ENCODE measurements at regions not wholly inside any gene's neighbourhood (a gene's known extent, or its start where the extent isn't known, plus 50 kb on each side); places are given as distances from the start of the nearest gene placed in this dataset.

DNA sequence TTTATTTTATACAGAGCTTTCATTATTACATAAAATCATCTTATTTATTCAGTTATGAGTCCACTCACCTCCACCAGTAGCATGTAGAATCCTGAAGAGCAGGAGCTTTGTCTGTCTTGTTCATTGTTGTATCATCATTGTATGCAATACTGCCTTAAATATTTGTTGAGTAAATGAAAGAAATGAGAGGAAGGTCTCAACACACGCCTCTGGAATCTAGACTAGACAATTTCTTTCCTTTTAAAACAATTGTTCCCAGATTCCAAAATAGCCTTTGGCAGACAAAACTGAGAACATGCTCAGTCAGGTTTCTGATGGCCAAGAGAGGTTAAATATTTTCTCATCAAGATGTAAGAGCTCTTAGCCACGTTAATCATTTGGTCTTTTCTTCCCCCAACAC, 173.1 kb upstream of the AGR3 start:
- TF ChIP-seq ZBTB7A (IDR thresholded peaks at IDR 0.05; ENCODE audit: low read depth), result no peak
- TF ChIP-seq RAD21 (IDR thresholded peaks at IDR 0.05; ENCODE audit: low read depth), result no peak
- TF ChIP-seq, protein P1, sequence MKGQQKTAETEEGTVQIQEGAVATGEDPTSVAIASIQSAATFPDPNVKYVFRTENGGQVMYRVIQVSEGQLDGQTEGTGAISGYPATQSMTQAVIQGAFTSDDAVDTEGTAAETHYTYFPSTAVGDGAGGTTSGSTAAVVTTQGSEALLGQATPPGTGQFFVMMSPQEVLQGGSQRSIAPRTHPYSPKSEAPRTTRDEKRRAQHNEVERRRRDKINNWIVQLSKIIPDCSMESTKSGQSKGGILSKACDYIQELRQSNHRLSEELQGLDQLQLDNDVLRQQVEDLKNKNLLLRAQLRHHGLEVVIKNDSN (IDR thresholded peaks at IDR 0.05), result no peak
- no peak for TF ChIP-seq CREB1 (IDR thresholded peaks at IDR 0.05; ENCODE audit: low read depth)
- TF ChIP-seq TAF1 (IDR thresholded peaks at IDR 0.05; ENCODE audit: low read depth), result no peak

DNA sequence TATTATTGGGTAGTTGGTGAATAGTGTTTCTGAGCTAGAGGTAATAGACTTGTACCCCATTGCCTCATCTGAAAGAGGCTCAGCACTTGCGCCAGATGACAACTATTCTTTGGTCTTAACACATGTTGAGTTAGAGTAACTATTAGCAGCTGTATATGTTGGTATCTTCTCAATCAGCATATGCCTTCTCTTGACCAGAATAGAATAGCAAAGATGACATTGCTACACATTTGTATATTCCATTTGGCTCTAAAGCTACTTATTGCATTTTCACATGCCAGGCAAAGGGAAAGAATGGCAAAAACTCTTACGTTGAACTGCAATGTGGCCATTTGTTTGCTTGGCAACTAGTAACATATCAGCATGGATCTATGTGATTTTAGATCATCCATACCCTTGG, 173.8 kb upstream of the AGR3 start:
- no peak for TF ChIP-seq NFIC (IDR thresholded peaks at IDR 0.05)
- no peak for TF ChIP-seq EGR1 (IDR thresholded peaks at IDR 0.05)

DNA sequence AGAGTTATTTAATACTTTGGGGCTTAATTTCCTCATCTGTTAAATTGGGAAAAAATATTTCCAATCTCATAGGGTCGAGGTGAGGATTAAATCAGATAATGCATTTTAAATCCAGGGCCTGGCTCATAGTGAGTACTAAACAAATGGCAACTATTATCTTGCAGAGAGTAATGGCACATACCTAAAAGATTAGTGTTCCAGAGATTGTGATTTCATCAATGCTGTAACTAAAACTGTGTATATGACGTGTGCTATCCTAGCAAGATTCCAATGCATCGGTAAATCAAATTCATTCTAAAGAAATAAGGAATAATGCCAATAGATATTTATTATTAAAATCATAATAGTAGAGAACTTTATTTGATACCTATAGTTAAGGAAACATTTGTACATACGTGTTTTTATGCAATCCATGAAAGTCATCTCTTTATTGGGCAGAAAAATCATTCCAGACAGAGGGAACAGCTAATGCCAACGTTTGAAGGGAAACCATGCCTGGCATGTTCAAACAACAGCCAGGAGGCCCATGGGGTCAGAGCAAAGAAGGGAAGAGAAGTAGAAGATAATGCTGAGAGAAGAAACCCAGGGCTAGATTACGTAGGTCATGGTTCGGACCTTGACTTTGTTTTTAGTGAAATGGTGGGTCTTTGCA, 174.8 kb upstream of the AGR3 start:
- no peak for TF ChIP-seq YY1 (IDR thresholded peaks at IDR 0.05; ENCODE audit: low read depth)
- no peak for TF ChIP-seq EP300 (IDR thresholded peaks at IDR 0.05; ENCODE audit: borderline replicate concordance)
- TF ChIP-seq FOXM1 (IDR thresholded peaks at IDR 0.05; ENCODE audit: borderline replicate concordance, low read depth), result no peak
- TF ChIP-seq TAF1 (IDR thresholded peaks at IDR 0.05; ENCODE audit: low read depth), result no peak
- TF ChIP-seq EGR1 (IDR thresholded peaks at IDR 0.05), result no peak
- TF ChIP-seq TCF12 (IDR thresholded peaks at IDR 0.05; ENCODE audit: low read depth), result no peak
- TF ChIP-seq, protein P2, sequence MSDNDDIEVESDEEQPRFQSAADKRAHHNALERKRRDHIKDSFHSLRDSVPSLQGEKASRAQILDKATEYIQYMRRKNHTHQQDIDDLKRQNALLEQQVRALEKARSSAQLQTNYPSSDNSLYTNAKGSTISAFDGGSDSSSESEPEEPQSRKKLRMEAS (IDR thresholded peaks at IDR 0.05), result no peak
- no peak for TF ChIP-seq CEBPB (IDR thresholded peaks at IDR 0.05)
- no peak for TF ChIP-seq CREB1 (IDR thresholded peaks at IDR 0.05; ENCODE audit: low read depth)
- no peak for TF ChIP-seq NFIC (IDR thresholded peaks at IDR 0.05)
- TF ChIP-seq RAD21 (IDR thresholded peaks at IDR 0.05; ENCODE audit: low read depth), result no peak
- no peak for TF ChIP-seq ZBTB7A (IDR thresholded peaks at IDR 0.05; ENCODE audit: low read depth)
- TF ChIP-seq, protein P3, sequence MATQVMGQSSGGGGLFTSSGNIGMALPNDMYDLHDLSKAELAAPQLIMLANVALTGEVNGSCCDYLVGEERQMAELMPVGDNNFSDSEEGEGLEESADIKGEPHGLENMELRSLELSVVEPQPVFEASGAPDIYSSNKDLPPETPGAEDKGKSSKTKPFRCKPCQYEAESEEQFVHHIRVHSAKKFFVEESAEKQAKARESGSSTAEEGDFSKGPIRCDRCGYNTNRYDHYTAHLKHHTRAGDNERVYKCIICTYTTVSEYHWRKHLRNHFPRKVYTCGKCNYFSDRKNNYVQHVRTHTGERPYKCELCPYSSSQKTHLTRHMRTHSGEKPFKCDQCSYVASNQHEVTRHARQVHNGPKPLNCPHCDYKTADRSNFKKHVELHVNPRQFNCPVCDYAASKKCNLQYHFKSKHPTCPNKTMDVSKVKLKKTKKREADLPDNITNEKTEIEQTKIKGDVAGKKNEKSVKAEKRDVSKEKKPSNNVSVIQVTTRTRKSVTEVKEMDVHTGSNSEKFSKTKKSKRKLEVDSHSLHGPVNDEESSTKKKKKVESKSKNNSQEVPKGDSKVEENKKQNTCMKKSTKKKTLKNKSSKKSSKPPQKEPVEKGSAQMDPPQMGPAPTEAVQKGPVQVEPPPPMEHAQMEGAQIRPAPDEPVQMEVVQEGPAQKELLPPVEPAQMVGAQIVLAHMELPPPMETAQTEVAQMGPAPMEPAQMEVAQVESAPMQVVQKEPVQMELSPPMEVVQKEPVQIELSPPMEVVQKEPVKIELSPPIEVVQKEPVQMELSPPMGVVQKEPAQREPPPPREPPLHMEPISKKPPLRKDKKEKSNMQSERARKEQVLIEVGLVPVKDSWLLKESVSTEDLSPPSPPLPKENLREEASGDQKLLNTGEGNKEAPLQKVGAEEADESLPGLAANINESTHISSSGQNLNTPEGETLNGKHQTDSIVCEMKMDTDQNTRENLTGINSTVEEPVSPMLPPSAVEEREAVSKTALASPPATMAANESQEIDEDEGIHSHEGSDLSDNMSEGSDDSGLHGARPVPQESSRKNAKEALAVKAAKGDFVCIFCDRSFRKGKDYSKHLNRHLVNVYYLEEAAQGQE (IDR thresholded peaks at IDR 0.05; ENCODE audit: low read depth), result no peak
- TF ChIP-seq, protein P1 (IDR thresholded peaks at IDR 0.05), result no peak
- TF ChIP-seq TEAD4 (IDR thresholded peaks at IDR 0.05), result no peak

DNA sequence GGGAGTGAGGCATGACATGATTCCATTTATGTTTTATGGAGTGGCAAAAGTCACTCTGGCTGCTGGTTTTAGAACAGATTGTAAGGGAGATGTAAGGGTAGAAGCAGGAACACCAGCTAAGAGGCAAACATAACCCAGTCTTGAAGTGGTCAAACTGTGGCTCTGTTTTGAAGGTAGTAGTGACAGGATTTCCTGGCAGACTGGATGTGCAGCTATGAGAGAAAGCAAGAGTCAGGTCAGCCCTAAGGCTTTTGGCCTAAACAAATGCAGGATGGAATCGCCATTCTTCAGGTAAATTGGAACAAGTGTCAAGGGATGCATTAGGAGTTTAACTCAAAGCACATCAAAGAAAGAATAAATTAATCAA, 175.3 kb upstream of the AGR3 start:
- TF ChIP-seq CREB1 (IDR thresholded peaks at IDR 0.05; ENCODE audit: low read depth) (no peak), TCF12 (IDR thresholded peaks at IDR 0.05; ENCODE audit: low read depth) (no peak), RAD21 (IDR thresholded peaks at IDR 0.05; ENCODE audit: low read depth) (no peak), EGR1 (IDR thresholded peaks at IDR 0.05) (no peak), FOXM1 (IDR thresholded peaks at IDR 0.05; ENCODE audit: borderline replicate concordance, low read depth) (no peak), YY1 (IDR thresholded peaks at IDR 0.05; ENCODE audit: low read depth) (no peak), CEBPB (IDR thresholded peaks at IDR 0.05) (no peak), EP300 (IDR thresholded peaks at IDR 0.05; ENCODE audit: borderline replicate concordance) (no peak), TEAD4 (IDR thresholded peaks at IDR 0.05) (no peak), TAF1 (IDR thresholded peaks at IDR 0.05; ENCODE audit: low read depth) (no peak), NFIC (IDR thresholded peaks at IDR 0.05) (no peak), ZBTB7A (IDR thresholded peaks at IDR 0.05; ENCODE audit: low read depth) (no peak)
- TF ChIP-seq, protein P2 (IDR thresholded peaks at IDR 0.05), result no peak

DNA sequence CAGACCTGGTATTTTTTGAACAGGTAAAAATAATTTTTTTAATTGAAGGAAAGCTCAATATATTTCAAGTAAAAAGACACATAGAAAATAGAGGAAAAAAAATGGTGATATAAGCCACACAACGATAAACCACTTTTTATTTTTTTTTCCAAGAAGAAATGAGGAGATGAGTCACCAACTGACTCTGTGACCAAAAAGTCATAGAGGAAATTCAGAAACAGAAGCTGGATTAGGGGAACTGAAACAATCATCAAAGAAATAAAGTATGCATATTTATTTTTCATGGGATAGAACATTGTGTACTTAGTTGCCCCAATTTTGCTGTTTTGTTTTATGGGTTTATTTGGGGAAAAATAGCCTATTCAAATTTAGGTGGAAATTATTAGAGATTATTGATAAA, 176.8 kb upstream of the AGR3 start:
- TF ChIP-seq ZBTB7A (IDR thresholded peaks at IDR 0.05; ENCODE audit: low read depth) (no peak), CEBPB (IDR thresholded peaks at IDR 0.05) (no peak), EGR1 (IDR thresholded peaks at IDR 0.05) (no peak), YY1 (IDR thresholded peaks at IDR 0.05; ENCODE audit: low read depth) (no peak), TAF1 (IDR thresholded peaks at IDR 0.05; ENCODE audit: low read depth) (no peak), TEAD4 (IDR thresholded peaks at IDR 0.05) (no peak), NFIC (IDR thresholded peaks at IDR 0.05) (no peak), EP300 (IDR thresholded peaks at IDR 0.05; ENCODE audit: borderline replicate concordance) (no peak), RAD21 (IDR thresholded peaks at IDR 0.05; ENCODE audit: low read depth) (no peak), TCF12 (IDR thresholded peaks at IDR 0.05; ENCODE audit: low read depth) (no peak), FOXM1 (IDR thresholded peaks at IDR 0.05; ENCODE audit: borderline replicate concordance, low read depth) (no peak), CREB1 (IDR thresholded peaks at IDR 0.05; ENCODE audit: low read depth) (no peak)
- TF ChIP-seq, protein P2 (IDR thresholded peaks at IDR 0.05), result no peak
- TF ChIP-seq, protein P1 (IDR thresholded peaks at IDR 0.05), result no peak
- TF ChIP-seq, protein P3 (IDR thresholded peaks at IDR 0.05; ENCODE audit: low read depth), result no peak

Measured in Ishikawa (cell line).